ENCODE measurements at regions not wholly inside any gene's neighbourhood (a gene's known extent, or its start where the extent isn't known, plus 50 kb on each side); places are given as distances from the start of the nearest gene placed in this dataset.
"Not testable (repeated sequence)": the region's sequence is repeated elsewhere in the genome, so short reads cannot be mapped to it uniquely, and the experiment has no call there.

DNA sequence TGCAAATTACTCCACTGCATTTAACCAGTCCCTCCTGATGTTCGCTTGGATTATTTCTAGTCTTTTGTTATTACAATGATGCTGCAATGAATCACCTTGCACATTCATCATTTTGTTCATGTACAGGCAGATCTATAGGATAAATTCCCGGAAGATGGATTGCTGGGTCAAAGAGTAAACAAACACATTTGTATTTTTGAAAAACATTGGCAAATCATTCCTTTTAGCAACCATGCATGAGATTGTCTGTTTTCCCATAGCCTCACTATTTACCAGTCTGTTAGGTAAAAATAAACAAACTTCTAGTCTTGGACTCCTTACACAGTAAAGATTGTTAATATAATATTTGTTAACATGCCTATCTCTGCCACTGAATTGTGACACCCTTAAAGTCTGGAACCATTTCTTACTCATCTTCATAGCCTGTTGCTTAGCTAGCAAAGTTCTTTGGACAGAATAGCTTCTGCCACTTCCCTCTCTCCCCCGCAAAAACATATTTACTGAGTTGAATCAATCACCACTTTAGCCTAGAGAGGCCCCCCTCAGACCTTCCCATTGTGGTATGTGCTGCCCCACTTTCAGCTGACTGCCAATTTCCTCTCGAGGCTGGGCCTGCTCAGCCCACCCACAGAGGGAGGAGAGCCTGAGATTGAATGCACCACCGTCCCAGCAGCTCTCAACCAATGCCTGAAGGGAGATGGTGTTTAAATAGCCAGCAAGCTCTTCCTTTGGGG is 108.4 kb upstream of the ATXN3L start:
- peak in 1 of 3 experiments; percentile 0 for DNase-seq (ENCODE audit: low read depth in 2 of 3, low spot score in 2 of 3)

DNA sequence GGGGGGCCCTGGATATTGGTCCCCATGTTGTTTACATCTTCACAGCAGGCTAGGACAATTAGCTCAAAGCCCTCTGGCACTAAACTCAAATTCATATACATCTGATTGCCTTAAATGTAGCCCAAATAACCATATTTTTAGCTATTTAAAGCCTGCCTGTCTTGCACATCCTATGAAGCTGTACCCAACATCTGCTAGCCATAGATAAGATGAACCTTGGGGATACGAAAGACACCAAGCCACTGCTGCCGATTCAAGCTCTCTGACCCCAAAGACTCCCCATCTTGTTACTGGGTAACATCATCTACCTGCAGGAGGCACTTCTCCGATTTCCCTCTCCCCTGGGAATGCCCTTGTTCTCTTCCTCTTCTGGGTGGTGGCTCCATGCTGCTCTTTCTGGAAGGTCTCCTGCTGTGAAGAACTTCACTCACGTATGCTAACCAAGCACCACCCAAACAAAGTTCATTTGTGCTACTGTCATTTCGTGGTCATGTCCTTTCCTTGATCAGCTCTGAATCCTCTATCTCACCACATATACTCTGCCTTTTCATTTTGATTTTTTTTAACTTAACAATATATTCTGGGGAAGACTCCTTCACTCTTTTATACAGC is 107.7 kb upstream of the ATXN3L start:
- DNase-seq (ENCODE audit: low read depth in 2 of 3, low spot score in 2 of 3) = no peak

GRCh38 chrX:13420545-13421183 is 100.8 kb upstream of the ATXN3L start:
- DNase-seq (ENCODE audit: low read depth in 2 of 3, low spot score in 2 of 3) = no peak

DNA sequence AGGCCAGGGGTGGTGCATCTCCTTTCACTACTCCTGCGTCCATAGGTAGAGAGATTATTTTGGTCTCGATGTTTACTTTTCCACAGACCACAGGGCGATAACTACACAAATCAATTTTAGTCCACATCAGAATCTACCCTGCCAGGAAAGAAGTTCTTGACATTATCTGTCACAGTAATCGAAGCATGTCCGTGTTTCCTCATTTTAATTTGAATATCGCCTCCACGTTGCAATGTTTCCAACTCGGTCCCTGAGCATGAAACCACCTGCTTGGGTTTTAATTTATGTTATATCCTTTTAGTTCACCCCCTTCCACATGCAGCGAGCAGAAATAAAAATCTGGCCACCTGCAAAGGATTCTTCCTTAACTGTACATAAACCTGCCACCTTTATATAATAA is 100.1 kb upstream of the ATXN3L start:
- DNase-seq (ENCODE audit: low read depth in 2 of 3, low spot score in 2 of 3) = no peak

DNA sequence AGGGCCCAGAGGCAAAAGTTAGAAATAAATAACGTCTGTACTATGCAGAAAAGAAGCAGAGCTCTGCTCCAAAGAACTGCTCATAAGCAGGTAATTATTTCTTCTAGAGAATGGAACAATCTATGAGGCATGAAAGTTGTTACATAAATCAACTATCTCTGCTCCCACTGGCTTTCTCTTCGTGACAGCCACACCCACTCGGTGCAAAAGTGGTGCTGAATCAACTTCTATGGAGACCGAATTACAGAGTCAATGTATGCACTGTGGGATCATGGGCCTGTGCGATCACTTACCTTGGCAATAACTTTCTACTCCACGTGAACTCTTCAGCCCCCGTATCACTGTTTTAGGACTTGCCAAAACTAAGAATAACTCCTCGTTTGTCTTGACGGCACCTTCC is 99.4 kb upstream of the ATXN3L start:
- no peak for DNase-seq (ENCODE audit: low read depth in 2 of 3, low spot score in 2 of 3)

DNA sequence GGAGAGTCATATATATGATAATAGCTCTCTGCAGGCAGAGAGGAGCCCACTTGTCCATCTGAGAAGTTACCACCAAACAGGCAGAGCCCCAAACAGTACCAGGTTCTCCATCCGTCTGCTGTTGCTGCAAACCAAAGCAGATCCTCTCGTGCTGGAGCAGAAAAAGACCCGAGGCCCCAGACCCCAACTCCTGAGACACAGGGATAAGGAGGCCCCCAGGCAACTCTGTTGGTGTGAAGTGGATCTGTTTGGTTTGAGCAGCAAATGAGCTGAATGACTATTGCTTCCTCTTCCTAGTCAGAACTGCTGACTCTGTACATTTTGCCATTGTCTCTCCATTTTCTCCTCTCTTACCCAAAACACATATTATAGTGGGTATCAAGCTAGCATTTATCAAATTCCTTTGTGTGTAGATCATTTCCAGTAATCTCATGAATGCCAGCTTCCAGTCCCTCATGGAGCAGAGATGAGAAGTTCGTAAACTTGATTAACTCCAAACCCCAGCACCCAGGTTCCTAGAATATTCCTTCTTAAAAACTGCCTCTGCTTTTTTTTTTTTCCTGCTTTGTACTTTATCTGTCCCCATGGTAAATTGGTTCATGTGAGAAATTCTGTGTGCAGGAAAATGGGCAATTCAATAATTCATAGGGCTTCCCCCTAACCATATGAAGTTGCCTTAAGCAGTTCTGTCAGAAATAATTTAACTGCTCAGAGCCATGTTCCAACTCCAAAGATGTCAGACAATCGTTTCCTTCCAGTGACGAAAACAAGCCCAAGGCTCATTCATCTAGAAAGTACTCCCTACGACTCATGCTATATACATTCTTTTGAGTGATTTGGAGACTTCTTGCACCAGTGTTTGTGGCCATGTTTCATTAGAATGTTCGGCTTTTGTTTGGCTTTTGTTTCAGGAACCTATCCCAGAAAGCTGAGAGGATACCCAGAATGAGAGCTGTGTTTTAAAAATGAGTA is 98.6 kb upstream of the ATXN3L start:
- no peak for DNase-seq (ENCODE audit: low read depth in 2 of 3, low spot score in 2 of 3)

- DNase-seq (ENCODE audit: low read depth in 2 of 3, low spot score in 2 of 3) = no peak
Measured at GRCh38 chrX:13415509-13415908, 95.7 kb upstream of the ATXN3L start.

- DNase-seq (ENCODE audit: low read depth in 2 of 3, low spot score in 2 of 3) = no peak
Measured at GRCh38 chrX:13414006-13414647, 94.3 kb upstream of the ATXN3L start.

GRCh38 chrX:13412208-13412600 is 92.4 kb upstream of the ATXN3L start:
- DNase-seq (ENCODE audit: low read depth in 2 of 3, low spot score in 2 of 3) = no peak

DNA sequence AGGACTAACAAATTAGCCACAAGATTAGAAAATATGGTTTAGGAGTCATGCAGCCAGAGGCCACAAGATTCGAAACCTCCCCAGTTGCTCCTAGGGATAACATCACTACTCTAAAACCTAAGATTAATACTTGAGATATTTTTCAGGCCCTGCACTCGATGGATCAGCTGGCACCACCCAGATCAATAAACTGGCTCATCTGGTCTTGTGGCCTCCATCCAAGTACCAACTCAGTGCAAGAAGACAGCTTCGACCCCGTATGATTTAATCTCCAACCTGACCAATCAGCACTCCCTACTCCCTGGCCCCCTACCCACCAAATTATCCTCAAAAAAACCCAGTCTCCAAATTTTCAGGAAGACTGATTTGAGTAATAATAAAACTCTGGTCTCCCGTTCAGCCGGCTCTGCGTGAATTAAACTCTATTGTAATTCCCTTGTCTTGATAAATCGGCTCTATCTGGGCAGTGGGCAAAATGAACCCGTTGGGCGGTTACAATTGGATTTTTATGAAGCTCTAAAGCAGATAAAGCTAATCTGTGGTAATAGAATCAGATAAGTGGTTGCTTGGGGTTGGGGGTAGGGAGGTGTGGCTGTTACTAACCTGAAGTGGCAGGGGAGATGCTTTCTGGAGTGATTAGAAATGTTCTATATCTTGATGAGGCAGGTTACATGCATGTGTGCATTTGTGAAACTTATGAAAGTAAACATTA is 91.8 kb upstream of the ATXN3L start:
- DNase-seq (ENCODE audit: low read depth in 2 of 3, low spot score in 2 of 3) = no peak

GRCh38 chrX:13408599-13408998 is 88.7 kb upstream of the ATXN3L start:
- DNase-seq (ENCODE audit: low read depth in 2 of 3, low spot score in 2 of 3) = not testable (repeated sequence)

DNA sequence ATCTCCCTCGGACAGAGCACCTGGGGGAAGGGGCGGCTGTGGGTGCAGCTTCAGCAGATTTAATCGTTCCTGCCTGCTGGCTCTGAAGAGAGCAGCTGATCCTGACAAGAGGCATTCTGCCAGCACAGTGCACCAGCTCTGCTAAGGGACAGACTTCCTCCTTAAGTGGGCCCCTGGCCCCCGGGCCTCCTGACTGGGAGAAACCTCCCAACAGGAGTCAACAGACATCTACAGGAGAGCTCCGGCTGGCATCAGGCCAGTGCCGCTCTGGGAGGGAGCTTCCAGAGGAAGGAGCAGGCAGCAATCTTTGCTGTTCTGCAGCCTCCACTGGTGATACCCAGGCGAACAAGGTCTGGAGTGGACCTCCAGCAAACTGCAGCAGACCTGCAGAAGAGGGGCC is 84.9 kb upstream of the ATXN3L start:
- DNase-seq (ENCODE audit: low read depth in 2 of 3, low spot score in 2 of 3) = not testable (repeated sequence)

DNA sequence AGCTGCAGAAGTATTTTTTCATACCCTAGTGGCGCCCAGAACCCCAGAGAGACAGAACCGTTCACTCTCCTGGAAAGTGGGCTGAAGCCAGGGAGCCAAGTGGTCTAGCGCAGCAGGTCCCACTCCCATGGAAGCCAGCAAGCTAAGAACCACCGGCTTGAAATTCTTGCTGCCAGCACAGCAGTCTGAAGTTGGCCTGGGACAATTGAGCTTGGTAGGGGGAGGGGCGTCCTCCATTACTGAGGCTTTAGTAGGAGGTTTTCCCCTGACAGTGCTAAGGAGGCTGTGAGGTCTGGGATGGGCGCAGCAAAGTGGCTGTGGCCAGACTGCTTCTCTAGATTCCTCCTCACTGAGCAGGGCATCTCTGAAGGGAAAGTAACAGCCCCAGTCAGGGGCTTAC is 84.5 kb upstream of the ATXN3L start:
- no peak for DNase-seq (ENCODE audit: low read depth in 2 of 3, low spot score in 2 of 3)

DNA sequence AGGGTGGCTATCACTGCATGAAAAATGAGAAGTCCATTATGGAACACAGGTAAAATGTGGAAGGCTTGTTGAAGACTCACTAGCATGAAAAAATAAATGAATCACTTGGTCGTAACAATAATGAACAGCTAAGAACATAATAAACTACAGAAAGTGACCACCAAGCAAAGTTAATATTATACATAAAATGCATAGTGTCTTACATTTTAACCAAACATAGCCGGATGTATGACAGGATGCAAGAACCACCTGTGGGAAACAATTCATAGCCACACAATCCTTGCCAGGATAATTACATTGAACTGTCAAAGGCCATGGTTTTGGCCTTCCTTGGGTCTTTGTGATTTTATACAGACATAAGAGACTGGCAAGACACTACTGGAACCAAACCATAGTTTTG is 81.9 kb upstream of the ATXN3L start:
- no peak for DNase-seq (ENCODE audit: low read depth in 2 of 3, low spot score in 2 of 3)

- no peak for DNase-seq (ENCODE audit: low read depth in 2 of 3, low spot score in 2 of 3)
Measured at GRCh38 chrX:13398839-13399238, 79.0 kb upstream of the ATXN3L start.

- DNase-seq (ENCODE audit: low read depth in 2 of 3, low spot score in 2 of 3) = no peak
Measured at GRCh38 chrX:13397878-13398818, 78.3 kb upstream of the ATXN3L start.

DNA sequence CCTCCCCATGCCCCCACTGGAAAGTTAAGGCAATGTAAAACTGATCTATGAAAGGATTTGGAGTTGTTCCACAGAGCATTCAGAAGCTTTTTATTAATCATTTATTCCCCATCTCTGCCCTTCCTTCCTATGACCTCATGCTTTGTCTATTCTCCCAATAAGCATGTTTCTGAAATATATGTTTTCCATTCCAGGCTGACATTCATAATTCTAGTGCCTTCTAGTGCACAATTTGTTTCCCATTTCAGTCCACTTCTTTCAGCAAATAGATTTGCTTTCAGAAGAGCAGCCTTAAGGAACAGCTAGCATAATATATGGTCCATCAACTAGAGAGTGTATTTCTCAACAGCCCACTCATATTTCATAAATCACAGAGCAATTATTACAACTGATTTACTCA is 77.1 kb upstream of the ATXN3L start:
- no peak for DNase-seq (ENCODE audit: low read depth in 2 of 3, low spot score in 2 of 3)

DNA sequence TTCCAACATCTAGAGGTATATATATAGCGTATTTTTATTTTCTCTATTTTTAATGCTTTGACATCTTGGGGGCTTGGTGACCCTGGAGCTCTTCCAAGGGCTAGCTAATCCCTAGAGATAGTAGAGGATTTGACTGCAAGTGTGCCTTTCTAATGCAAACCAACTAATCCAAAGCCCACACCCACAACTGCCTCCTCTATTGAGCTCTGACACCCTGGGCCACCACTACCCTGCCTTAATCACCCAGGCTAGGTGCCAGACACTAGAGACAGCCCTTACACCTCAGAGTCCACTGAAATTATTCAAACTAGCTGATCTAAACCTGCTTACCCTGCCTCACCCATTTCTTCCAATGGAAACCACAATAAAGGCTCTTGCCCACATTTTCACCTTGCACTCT is 69.6 kb upstream of the ATXN3L start:
- no peak for DNase-seq (ENCODE audit: low read depth in 2 of 3, low spot score in 2 of 3)
